ENCODE measurements at regions not wholly inside any gene's neighbourhood (a gene's known extent, or its start where the extent isn't known, plus 50 kb on each side); places are given as distances from the start of the nearest gene placed in this dataset.

- no peak for DNase-seq
Observed at GRCh38 chr11:109865548-109866186, 227.5 kb upstream of the ZC3H12C start.

GRCh38 chr11:109867784-109868183 lies 225.4 kb upstream of the ZC3H12C start:
- no peak for DNase-seq

GRCh38 chr11:109869536-109869935 lies 223.7 kb upstream of the ZC3H12C start:
- no peak for DNase-seq

GRCh38 chr11:109870297-109870696 lies 222.9 kb upstream of the ZC3H12C start:
- DNase-seq: no peak

- DNase-seq: no peak
Observed at GRCh38 chr11:109877043-109877442, 216.1 kb upstream of the ZC3H12C start.

DNA sequence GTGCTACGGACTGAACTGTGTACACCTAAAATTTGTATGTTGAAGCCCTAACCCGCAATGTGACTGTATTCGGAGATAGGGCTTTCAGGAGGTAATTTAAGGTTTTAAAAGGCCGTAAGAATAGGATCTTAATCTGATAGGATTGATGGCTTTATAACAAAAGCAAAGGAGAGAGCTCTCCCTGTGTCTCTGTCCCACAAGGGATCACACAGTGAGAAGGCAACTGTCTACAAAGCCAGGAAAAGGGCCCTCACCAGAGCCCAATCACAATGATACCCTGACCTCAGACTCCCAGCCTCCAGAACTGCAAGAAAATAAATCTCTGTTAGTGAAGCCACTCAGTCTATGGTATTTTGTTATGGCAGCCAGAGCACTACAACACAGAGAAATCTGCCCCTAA lies 208.7 kb upstream of the ZC3H12C start:
- no peak for DNase-seq

DNA sequence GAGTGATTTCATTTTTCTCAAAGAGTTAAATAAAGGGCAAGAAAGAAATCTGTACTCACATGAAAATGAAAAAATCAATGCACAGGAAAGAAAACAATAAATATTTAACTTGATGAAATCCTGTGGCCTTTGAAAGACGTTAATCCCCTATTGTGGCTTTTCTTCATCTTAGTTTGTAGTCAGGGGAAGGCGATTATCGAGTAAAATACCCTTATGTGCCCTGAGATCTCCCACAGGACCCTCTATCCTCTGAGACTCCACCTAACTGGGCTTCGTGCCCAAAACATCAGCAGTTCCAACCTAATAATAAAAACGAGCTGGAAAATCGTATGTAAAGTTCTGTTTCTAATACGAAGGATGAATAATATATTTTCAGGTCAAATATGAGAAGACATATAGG lies 208.2 kb upstream of the ZC3H12C start:
- DNase-seq: no peak

- DNase-seq: no peak
Observed at GRCh38 chr11:109892321-109892794, 200.8 kb upstream of the ZC3H12C start.

DNA sequence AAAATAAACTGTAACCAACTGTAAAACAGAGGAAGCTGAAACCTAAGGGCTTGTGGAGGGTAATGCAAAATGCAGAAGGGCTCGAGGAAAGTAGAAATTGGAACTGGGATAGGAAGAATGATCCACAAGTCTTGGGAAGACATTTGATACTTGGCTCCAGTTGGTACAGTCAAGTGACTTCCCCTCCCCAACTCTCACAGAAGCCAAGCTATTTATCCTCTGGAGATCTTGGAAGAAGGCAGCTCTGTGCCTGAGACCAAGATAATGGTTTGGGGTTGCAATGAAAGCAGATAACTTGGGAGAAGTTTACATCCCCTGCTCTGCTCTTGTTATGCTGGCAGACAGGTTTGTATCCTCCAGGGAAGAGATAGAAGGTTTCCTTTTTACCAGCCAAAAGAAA lies 198.9 kb upstream of the ZC3H12C start:
- DNase-seq: no peak

- no peak for DNase-seq
Observed at GRCh38 chr11:109898592-109898991, 194.6 kb upstream of the ZC3H12C start.

DNA sequence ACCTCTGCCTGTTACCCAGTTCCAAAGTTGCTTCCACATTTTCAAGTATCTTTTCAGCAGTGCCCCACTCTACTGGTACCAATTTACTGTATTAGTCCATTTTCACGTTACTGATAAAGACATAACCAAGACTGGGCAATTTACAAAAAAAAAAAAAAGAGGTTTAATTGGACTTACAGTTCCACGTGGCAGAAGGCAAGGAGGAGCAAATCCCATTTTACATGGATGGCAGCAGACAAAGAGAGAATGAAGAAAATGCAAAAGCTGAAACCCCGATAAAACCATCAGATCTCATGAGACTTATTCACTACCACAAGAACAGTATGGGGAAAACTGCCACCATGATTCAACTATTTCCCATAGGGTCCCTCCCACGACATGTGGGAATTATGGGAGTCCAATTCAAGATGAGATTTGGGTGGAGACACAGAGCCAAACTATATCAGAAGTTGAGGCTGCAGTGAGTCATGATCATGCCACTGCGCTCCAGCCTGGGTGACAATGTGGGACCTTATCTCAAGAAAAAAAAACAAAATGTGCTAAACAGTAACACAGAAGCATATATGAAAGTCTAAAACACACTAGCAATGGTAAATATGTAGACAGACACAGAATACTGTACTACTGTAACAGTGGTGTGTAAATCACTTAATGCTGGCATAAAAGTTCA lies 190.3 kb upstream of the ZC3H12C start:
- no peak for DNase-seq

DNA sequence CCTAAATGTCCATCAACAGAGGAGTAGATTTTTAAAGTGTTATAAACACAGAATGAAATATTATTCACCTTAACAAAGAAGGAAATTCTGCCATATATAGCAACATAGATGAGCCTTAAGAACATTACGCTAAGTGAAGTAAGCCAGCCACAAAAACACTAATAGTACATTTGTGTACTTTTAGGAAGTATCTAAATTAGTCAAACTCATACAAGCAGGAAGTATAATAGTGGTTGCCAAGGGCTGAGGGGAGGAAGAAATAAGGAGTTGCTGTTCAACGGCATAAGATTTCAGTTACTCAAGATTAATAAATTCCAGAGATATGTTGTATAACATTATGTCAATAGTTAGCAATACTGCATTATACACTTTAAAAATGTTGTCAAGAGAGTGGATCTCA lies 181.7 kb upstream of the ZC3H12C start:
- DNase-seq: no peak

DNA sequence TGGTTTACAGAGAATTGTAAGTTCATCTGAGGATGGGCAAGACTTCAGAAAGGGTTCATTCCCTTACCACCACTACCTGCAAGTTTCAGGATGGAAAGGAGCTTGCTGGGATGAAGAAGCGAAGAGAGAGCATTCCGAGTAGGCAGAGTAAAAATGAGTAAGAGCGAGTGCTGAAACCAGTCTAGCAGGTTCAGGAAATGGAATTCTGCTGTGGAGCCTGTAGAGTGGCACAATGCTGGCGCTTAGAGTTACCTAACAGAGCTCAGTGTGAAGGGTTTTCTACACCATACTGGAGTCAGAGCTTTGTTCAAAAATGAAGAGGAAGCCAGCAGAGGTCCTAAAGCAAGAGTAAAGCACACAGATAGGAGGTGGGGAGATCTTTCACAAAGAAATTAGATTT lies 179.2 kb upstream of the ZC3H12C start:
- DNase-seq: no peak

- DNase-seq: no peak
Observed at GRCh38 chr11:109914809-109915653, 178.2 kb upstream of the ZC3H12C start.

GRCh38 chr11:109926941-109927340 lies 166.3 kb upstream of the ZC3H12C start:
- no peak for DNase-seq

- DNase-seq: no peak
Observed at GRCh38 chr11:109929308-109929707, 163.9 kb upstream of the ZC3H12C start.

DNA sequence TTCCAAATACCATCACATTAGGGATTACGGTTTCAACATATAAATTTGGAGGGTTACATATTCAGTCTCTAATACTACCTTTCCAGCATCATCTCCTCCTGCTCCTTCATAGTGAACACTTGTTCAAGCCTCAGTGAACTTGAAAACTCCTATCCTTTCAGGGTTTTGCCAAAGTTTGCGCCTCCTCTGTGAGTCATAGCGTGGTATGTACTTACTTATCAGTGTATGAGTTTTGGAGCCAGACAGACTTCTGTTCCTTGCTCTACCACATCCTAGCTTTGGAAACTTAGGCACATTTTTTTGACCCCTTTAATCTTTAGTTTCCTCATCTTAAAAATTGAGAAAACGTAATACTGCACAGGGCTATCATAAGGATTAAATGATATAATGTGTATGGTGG lies 160.1 kb upstream of the ZC3H12C start:
- no peak for DNase-seq

DNA sequence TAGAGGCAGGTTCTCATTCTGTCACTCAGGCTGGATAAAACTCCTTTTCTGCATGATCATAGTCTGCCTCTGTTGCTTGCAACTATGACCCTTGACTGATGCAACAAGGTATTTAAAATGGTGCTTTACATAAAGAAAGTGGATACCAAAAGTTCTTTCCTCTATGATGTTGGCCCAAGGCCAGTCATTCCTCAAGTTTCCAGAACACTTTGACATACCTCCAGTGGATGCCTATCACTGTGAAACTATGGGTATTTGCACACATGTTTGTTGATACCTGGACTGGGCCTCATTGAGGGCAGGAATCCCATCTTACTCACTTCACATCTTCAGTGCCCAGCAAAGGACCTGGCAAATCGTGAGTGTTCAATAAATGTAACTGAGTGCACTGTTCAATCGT lies 159.0 kb upstream of the ZC3H12C start:
- DNase-seq: no peak

DNA sequence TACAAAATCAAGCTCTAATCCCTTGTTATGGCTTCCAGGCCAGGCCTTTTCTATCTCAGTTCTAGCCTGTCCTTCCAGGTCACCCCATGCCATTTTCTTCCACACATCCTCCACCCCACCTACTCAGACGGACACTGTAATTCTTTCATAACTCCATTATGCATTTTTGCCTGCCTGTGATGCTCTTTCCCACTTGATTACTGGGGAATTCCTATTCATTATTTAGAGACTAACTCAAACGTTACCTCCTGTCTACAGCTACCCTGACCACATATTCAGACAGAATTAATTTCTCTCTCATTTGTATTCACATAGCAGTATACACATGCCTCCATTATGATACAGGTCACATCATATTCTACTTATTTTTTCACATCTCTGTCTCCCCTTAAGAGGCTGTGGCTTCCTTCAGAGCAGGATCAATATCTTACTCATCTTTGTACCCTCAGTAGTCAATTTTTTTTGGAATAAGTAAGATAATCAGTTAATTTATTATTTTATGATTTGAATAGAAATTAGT lies 156.5 kb upstream of the ZC3H12C start:
- DNase-seq: no peak

GRCh38 chr11:109937968-109938367 lies 155.2 kb upstream of the ZC3H12C start:
- DNase-seq: no peak

GRCh38 chr11:109939166-109939810 lies 153.9 kb upstream of the ZC3H12C start:
- DNase-seq: no peak

- no peak for DNase-seq
Observed at GRCh38 chr11:109940816-109941215, 152.4 kb upstream of the ZC3H12C start.
